ENCODE measurements at regions not wholly inside any gene's neighbourhood (a gene's known extent, or its start where the extent isn't known, plus 50 kb on each side); places are given as distances from the start of the nearest gene placed in this dataset.

DNA sequence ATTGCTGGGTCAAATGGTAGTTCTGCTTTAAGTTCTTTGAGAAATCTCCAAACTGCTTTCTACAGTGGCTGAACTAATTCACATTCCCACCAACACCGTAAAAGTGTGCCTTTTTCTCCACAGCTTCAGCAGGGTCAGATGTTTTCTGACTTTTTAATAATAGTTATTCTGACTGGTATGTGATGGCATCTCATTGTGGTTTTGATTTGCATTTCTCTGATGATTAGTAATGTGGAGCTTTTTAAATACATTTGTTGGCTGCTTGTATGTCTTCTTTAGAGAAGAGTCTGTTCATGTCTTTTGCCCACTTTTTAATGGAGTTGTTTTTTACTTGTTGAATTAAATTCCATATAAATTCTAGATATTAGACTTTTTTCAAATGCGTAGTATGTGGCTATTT is 257.5 kb upstream of the ANKRD50 start:
- TF ChIP-seq MXI1 (IDR thresholded peaks at IDR 0.05; ENCODE audit: borderline replicate concordance, low read depth, low read length) (no peak), FOS (IDR thresholded peaks at IDR 0.05; ENCODE audit: low read depth, low read length) (no peak), POLR2A (IDR thresholded peaks at IDR 0.05; ENCODE audit: low read depth, low read length) (no peak), RCOR1 (IDR thresholded peaks at IDR 0.05; ENCODE audit: insufficient replicate concordance, low read length) (no peak), SMC3 (IDR thresholded peaks at IDR 0.05; ENCODE audit: low read depth, low read length) (no peak), RAD21 (IDR thresholded peaks at IDR 0.05; ENCODE audit: low read length) (no peak), CEBPB (IDR thresholded peaks at IDR 0.05; ENCODE audit: low read depth, low read length) (no peak), RFX5 (IDR thresholded peaks at IDR 0.05; ENCODE audit: low read depth, low read length) (no peak), MAFK (IDR thresholded peaks at IDR 0.05; ENCODE audit: low read depth, low read length) (no peak)
- TF ChIP-seq, protein P1, sequence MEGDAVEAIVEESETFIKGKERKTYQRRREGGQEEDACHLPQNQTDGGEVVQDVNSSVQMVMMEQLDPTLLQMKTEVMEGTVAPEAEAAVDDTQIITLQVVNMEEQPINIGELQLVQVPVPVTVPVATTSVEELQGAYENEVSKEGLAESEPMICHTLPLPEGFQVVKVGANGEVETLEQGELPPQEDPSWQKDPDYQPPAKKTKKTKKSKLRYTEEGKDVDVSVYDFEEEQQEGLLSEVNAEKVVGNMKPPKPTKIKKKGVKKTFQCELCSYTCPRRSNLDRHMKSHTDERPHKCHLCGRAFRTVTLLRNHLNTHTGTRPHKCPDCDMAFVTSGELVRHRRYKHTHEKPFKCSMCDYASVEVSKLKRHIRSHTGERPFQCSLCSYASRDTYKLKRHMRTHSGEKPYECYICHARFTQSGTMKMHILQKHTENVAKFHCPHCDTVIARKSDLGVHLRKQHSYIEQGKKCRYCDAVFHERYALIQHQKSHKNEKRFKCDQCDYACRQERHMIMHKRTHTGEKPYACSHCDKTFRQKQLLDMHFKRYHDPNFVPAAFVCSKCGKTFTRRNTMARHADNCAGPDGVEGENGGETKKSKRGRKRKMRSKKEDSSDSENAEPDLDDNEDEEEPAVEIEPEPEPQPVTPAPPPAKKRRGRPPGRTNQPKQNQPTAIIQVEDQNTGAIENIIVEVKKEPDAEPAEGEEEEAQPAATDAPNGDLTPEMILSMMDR (conservative IDR thresholded peaks at IDR 0.05; ENCODE audit: low read depth, low read length): no peak
- TF ChIP-seq, protein P2, sequence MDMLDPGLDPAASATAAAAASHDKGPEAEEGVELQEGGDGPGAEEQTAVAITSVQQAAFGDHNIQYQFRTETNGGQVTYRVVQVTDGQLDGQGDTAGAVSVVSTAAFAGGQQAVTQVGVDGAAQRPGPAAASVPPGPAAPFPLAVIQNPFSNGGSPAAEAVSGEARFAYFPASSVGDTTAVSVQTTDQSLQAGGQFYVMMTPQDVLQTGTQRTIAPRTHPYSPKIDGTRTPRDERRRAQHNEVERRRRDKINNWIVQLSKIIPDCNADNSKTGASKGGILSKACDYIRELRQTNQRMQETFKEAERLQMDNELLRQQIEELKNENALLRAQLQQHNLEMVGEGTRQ (IDR thresholded peaks at IDR 0.05; ENCODE audit: low read depth, low read length): no peak

All from IMR-90 (cell line).